ENCODE measurements at regions not wholly inside any gene's neighbourhood (a gene's known extent, or its start where the extent isn't known, plus 50 kb on each side); places are given as distances from the start of the nearest gene placed in this dataset.

DNA sequence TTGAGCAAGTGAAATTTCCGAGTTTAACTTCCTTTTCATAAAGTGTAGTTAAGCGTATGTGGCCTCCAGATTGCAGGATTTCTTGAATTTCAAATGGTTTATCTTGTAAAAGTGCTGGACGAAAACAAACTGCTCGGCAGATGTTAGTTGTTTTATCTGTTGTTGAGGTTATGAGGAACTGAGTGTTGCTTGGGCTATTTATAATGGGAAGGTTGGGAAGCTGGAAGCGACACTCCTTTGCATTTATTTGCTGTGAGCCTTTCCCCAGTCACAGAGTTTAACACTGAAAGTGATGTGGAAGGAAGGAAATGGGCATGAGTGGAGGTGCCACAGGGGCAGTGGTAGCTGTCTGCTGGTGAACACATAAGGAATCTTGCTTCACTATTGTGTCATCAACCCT lies 284.9 kb downstream of the PCDH7 start:
- no peaks in the 10 kb centered on the region for H3K4me1 ChIP-seq (ENCODE audit: insufficient read depth, low read length)
- no peaks in the 10 kb centered on the region for H4K20me1 ChIP-seq (ENCODE audit: control insufficient read depth, insufficient read depth, insufficient read length)
- H3K79me2 ChIP-seq (ENCODE audit: insufficient read depth, low read length): no peaks in the 10 kb centered on the region
- no peak overlapping the region for H3K23ac ChIP-seq (ENCODE audit: insufficient read length, low read depth, low read length)
- H3K4me2 ChIP-seq (ENCODE audit: insufficient read depth, insufficient read length, low read length): no peak overlapping the region
- no peak overlapping the region for H2BK20ac ChIP-seq (ENCODE audit: low read depth, low read length, poor library complexity, severe bottlenecking)
- H2AFZ ChIP-seq (ENCODE audit: low read length): no peak overlapping the region
- Mint-ChIP-seq H3K36me3 (ENCODE audit: insufficient read depth in 1 of 3, low read depth in 3 of 3) (peaks cover 0 to 4% (median 0%) of the 10 kb centered on the region in 3 experiments; a peak in 1 of 7 replicates), H3K27ac (peak overlapping the region in 1 of 3 experiments; percentile 14; a peak in 2 of 7 replicates), H3K27me3 (ENCODE audit: low read depth) (no peaks in the 10 kb centered on the region), H3K4me1 (no peaks in the 10 kb centered on the region), H3K4me3 (no peak overlapping the region), H3K9me3 (no peaks in the 10 kb centered on the region)
- no peak overlapping the region for H3K4ac ChIP-seq (ENCODE audit: low read depth, low read length)
- no peaks in the 10 kb centered on the region for H3K27me3 ChIP-seq (ENCODE audit: insufficient read depth, low read length)
- no peak overlapping the region for H3K18ac ChIP-seq (ENCODE audit: insufficient read length, low read depth, low read length)
- no peak for DNase-seq
- WGBS (ENCODE audit: extremely low coverage, insufficient read length, low lambda C conversion rate): no CpG with 5 or more reads among the region's 5 CpGs
- H2BK5ac ChIP-seq (ENCODE audit: insufficient read length, low read length): no peak overlapping the region
- no peak overlapping the region for H3K14ac ChIP-seq (ENCODE audit: insufficient read depth, low read length)
- no peak overlapping the region for H3K9ac ChIP-seq (ENCODE audit: extremely low read depth, insufficient read length, low read length)
- no peak overlapping the region for H4K8ac ChIP-seq (replicated peaks; ENCODE audit: insufficient read length, low read depth, low read length)
- H3K9me3 ChIP-seq (ENCODE audit: control insufficient read depth, low read depth, low read length): no peaks in the 10 kb centered on the region
- H2AK5ac ChIP-seq (ENCODE audit: insufficient read length, low read length): no peak overlapping the region
- no peaks in the 10 kb centered on the region for H3K79me1 ChIP-seq (ENCODE audit: insufficient read depth, low read depth, low read length, poor library complexity, severe bottlenecking)
- no peak overlapping the region for H3T11ph ChIP-seq (ENCODE audit: low read length)
- H3K27ac ChIP-seq (ENCODE audit: insufficient read length, low read depth, low read length): no peak overlapping the region
- H3K23me2 ChIP-seq (ENCODE audit: insufficient read length, low read depth, low read length, poor library complexity, severe bottlenecking): no peaks in the 10 kb centered on the region
- no peak overlapping the region for H2BK15ac ChIP-seq (ENCODE audit: low read depth, low read length)
- no peak overlapping the region for H2BK12ac ChIP-seq (ENCODE audit: insufficient read length, low read depth, low read length)
- TF ChIP-seq, protein P1, sequence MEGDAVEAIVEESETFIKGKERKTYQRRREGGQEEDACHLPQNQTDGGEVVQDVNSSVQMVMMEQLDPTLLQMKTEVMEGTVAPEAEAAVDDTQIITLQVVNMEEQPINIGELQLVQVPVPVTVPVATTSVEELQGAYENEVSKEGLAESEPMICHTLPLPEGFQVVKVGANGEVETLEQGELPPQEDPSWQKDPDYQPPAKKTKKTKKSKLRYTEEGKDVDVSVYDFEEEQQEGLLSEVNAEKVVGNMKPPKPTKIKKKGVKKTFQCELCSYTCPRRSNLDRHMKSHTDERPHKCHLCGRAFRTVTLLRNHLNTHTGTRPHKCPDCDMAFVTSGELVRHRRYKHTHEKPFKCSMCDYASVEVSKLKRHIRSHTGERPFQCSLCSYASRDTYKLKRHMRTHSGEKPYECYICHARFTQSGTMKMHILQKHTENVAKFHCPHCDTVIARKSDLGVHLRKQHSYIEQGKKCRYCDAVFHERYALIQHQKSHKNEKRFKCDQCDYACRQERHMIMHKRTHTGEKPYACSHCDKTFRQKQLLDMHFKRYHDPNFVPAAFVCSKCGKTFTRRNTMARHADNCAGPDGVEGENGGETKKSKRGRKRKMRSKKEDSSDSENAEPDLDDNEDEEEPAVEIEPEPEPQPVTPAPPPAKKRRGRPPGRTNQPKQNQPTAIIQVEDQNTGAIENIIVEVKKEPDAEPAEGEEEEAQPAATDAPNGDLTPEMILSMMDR (conservative IDR thresholded peaks at IDR 0.05): no peak
- H2BK120ac ChIP-seq (ENCODE audit: low read depth, low read length, poor library complexity, severe bottlenecking): no peak overlapping the region
- H4K5ac ChIP-seq (ENCODE audit: insufficient read length, low read depth, low read length): no peak overlapping the region
- no peak overlapping the region for H3K56ac ChIP-seq (ENCODE audit: insufficient read length, low read depth, low read length)
- no peak overlapping the region for H4K91ac ChIP-seq (ENCODE audit: insufficient read length, low read depth, low read length)

Data from H9 (cell line).